Umbilical cord (tissue), 1 donor: ENCODE measurements at regions not wholly inside any gene's neighbourhood (a gene's known extent, or its start where the extent isn't known, plus 50 kb on each side); places are given as distances from the start of the nearest gene placed in this dataset.

ENCODE experiments used
- DNase-seq: peaks from one replicate; pipeline ENCODE4 v3.0.0-alpha.2; 2015; ENCODE audit warnings: low spot score

- DNase-seq: no peak
Observed at GRCh38 chr11:93963072-93963471, 58.1 kb upstream of the HEPHL1 start.

- no peak for DNase-seq
Observed at GRCh38 chr11:93967258-93967657, 53.9 kb upstream of the HEPHL1 start.

GRCh38 chr11:93967944-93968343 is 53.2 kb upstream of the HEPHL1 start:
- no peak for DNase-seq

GRCh38 chr11:93969925-93970922 is 50.9 kb upstream of the HEPHL1 start:
- DNase-seq: no peak
